GM12873 (cell line): ENCODE measurements at regions not wholly inside any gene's neighbourhood (a gene's known extent, or its start where the extent isn't known, plus 50 kb on each side); places are given as distances from the start of the nearest gene placed in this dataset.

Experiments used
- CTCF ChIP-seq: IDR thresholded peaks from 2 replicates; pipeline ENCODE4 v1.5.1; 2012; ENCODE audit warnings: low read depth, mild to moderate bottlenecking, moderate library complexity, low read length, control low read depth; ENCODE audit not compliant: insufficient read depth; ENCODE audit errors: missing control alignments

GRCh38 chr17:77058016-77058415 lies 82.8 kb upstream of the SEC14L1 start:
- no peak for TF ChIP-seq CTCF

GRCh38 chr17:77061669-77062068 lies 79.1 kb upstream of the SEC14L1 start:
- no peak for TF ChIP-seq CTCF

- TF ChIP-seq CTCF, result no peak
Observed at GRCh38 chr17:77064598-77064997, 76.2 kb upstream of the SEC14L1 start.

GRCh38 chr17:77066165-77066564 lies 74.6 kb upstream of the SEC14L1 start:
- TF ChIP-seq CTCF, result no peak

GRCh38 chr17:77066726-77067409 lies 73.9 kb upstream of the SEC14L1 start:
- peak; percentile 82 for TF ChIP-seq CTCF

GRCh38 chr17:77068915-77069314 lies 71.9 kb upstream of the SEC14L1 start:
- TF ChIP-seq CTCF, result no peak

- no peak for TF ChIP-seq CTCF
Observed at GRCh38 chr17:77070888-77071279, 69.9 kb upstream of the SEC14L1 start.

GRCh38 chr17:77071925-77072490 lies 68.8 kb upstream of the SEC14L1 start:
- no peak for TF ChIP-seq CTCF
